Duodenal mucosa (tissue), 2 donors: ENCODE measurements at regions not wholly inside any gene's neighbourhood (a gene's known extent, or its start where the extent isn't known, plus 50 kb on each side); places are given as distances from the start of the nearest gene placed in this dataset.

Experiments used
- H3K27ac ChIP-seq: one replicate; pipeline ENCODE4 v1.7.0; 2013; ENCODE audit warnings: low read depth, low read length
- H3K27me3 ChIP-seq, 2 donors: one replicate each; pipeline ENCODE4 v1.7.0; 2013; ENCODE audit warnings: low read length in 2 of 2, control low read depth in 1 of 2; ENCODE audit not compliant: insufficient read depth in 2 of 2, control insufficient read depth in 1 of 2
- H3K36me3 ChIP-seq, 2 donors: one replicate each; pipeline ENCODE4 v1.7.0; 2013; ENCODE audit warnings: low read length in 2 of 2, control low read depth in 1 of 2; ENCODE audit not compliant: insufficient read depth in 2 of 2, control insufficient read depth in 1 of 2
- H3K4me1 ChIP-seq, 2 donors: one replicate each; pipeline ENCODE4 v1.7.0; 2013; ENCODE audit warnings: low read length in 2 of 2, control low read depth in 1 of 2; ENCODE audit not compliant: insufficient read depth in 2 of 2, control insufficient read depth in 1 of 2
- H3K4me3 ChIP-seq, 2 donors: one replicate each; pipeline ENCODE4 v1.7.0; 2013; ENCODE audit warnings: low read length in 2 of 2, low read depth in 1 of 2
- H3K9ac ChIP-seq, 2 donors: one replicate each; pipeline ENCODE4 v1.7.0; 2013; ENCODE audit warnings: low read length in 2 of 2, low read depth in 1 of 2
- H3K9me3 ChIP-seq, 2 donors: one replicate each; pipeline ENCODE4 v1.7.0; 2013; ENCODE audit warnings: low read length in 2 of 2, control low read depth in 1 of 2; ENCODE audit not compliant: control insufficient read depth in 1 of 2

DNA sequence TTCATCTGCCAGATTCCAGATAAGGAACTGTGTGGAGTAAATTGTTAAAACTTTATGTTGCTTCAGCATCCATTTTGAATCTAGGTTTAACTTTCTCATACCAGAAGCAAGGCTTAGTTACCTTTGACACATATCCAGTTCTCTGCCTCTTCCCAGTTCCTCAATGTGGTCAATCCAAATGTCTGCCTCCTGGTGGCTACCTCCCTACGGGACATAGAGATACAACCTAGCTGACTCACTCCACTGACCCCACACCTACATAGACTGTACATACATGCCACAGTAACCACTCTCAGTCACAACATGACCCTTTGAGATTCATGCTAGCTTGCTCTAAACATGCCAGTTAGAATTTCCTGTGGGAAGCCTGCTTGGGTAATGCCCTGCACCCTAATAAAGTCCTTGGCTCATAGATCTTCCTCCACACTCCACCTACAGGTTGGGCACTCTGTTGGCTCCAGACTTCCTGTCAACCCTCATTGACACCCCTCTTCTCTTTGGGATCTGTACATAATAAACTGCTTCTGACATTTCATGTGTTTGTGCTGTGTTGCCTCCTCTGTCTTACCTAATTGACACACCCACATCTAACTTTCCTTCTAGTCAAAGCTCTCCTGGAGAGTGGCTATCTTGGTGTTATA, 278.1 kb downstream of the HTR7 start:
- Histone ChIP-seq H3K4me1 (no peaks in the 10 kb centered on the region), H3K27me3 (no peaks in the 10 kb centered on the region), H3K4me3 (no peak overlapping the region), H3K36me3 (no peaks in the 10 kb centered on the region), H3K27ac (no peak overlapping the region), H3K9ac (no peak overlapping the region), H3K9me3 (no peaks in the 10 kb centered on the region)

GRCh38 chr10:90583416-90583815, 274.4 kb downstream of the HTR7 start:
- Histone ChIP-seq H3K36me3 (no peaks in the 10 kb centered on the region), H3K27ac (no peak overlapping the region), H3K9me3 (no peaks in the 10 kb centered on the region), H3K4me1 (no peaks in the 10 kb centered on the region), H3K27me3 (no peaks in the 10 kb centered on the region), H3K9ac (no peak overlapping the region), H3K4me3 (no peak overlapping the region)

- Histone ChIP-seq H3K9ac (no peak overlapping the region), H3K4me1 (no peaks in the 10 kb centered on the region), H3K36me3 (no peaks in the 10 kb centered on the region), H3K4me3 (no peak overlapping the region), H3K9me3 (no peaks in the 10 kb centered on the region), H3K27ac (no peak overlapping the region), H3K27me3 (no peaks in the 10 kb centered on the region)
Observed at GRCh38 chr10:90587081-90587491, 270.8 kb downstream of the HTR7 start.

DNA sequence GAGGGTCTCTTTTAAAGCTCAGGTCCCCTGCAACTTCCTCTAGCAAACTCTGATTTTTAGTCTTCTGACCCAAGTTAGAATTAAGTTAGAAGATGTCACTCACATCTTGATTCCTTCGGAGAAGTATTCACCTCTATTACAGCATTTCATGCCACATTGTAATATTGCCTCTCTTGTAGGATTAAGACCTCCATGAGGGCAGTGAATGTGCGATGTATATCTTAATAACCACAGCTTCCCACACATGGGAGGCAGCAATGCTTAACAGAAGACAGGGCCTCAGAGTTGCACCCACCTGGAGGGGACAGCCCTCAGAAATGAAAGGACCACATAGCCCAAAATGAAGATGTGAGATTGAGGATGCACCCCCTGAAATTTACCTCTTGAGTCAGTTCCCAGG, 270.3 kb downstream of the HTR7 start:
- no peaks in the 10 kb centered on the region for H3K4me1 ChIP-seq
- no peaks in the 10 kb centered on the region for H3K36me3 ChIP-seq
- H3K9ac ChIP-seq, result no peak overlapping the region
- no peaks in the 10 kb centered on the region for H3K9me3 ChIP-seq
- H3K4me3 ChIP-seq, result no peak overlapping the region
- no peak overlapping the region for H3K27ac ChIP-seq
- H3K27me3 ChIP-seq, result no peaks in the 10 kb centered on the region

DNA sequence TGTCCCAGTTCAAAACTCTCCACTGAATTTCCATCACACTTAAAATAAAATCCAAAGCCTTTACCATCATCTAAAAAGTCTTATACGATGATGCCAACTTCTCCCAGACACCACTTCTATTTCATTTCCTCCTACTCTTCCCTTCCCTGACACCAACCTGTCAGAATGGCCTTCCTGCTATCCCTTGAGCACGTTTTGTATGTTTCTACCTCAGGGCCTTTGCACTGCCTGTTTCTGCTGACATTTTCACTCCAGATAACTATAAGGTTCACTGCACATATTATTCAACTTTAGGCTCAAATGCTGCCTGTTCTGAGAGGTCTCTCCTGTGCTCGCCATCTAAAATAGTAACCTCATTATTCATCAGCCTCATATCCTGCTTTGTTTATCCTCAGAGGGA, 269.6 kb downstream of the HTR7 start:
- no peaks in the 10 kb centered on the region for H3K27me3 ChIP-seq
- no peak overlapping the region for H3K4me3 ChIP-seq
- H3K9ac ChIP-seq, result no peak overlapping the region
- H3K4me1 ChIP-seq, result no peaks in the 10 kb centered on the region
- H3K36me3 ChIP-seq, result no peaks in the 10 kb centered on the region
- H3K27ac ChIP-seq, result no peak overlapping the region
- no peaks in the 10 kb centered on the region for H3K9me3 ChIP-seq

GRCh38 chr10:90589825-90590224, 268.0 kb downstream of the HTR7 start:
- H3K36me3 ChIP-seq, result no peaks in the 10 kb centered on the region
- no peak overlapping the region for H3K27ac ChIP-seq
- H3K4me1 ChIP-seq, result no peaks in the 10 kb centered on the region
- H3K4me3 ChIP-seq, result no peak overlapping the region
- H3K9ac ChIP-seq, result no peak overlapping the region
- no peaks in the 10 kb centered on the region for H3K27me3 ChIP-seq
- no peaks in the 10 kb centered on the region for H3K9me3 ChIP-seq

DNA sequence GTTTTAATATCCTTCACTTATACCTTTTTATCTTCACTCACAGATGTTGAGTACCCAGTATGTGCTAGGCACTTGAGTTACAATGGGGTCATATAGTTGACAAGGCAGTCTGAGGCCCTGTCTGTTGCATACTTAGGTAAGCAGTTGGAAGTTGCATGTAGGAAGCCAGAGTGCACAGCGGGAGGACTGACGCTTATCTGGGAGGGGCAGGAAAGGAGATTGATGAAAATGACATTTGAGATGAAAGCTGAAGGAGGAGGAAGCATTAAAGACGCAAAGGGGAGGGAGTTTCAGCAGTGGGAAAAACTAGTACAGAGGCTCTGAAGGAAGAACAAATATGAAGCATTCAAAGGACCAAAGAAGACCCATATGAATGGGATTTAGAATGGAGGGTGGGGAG, 266.2 kb downstream of the HTR7 start:
- H3K27me3 ChIP-seq, result no peaks in the 10 kb centered on the region
- H3K4me1 ChIP-seq, result no peaks in the 10 kb centered on the region
- no peaks in the 10 kb centered on the region for H3K36me3 ChIP-seq
- H3K9ac ChIP-seq, result no peak overlapping the region
- no peak overlapping the region for H3K4me3 ChIP-seq
- no peaks in the 10 kb centered on the region for H3K9me3 ChIP-seq
- H3K27ac ChIP-seq, result no peak overlapping the region

DNA sequence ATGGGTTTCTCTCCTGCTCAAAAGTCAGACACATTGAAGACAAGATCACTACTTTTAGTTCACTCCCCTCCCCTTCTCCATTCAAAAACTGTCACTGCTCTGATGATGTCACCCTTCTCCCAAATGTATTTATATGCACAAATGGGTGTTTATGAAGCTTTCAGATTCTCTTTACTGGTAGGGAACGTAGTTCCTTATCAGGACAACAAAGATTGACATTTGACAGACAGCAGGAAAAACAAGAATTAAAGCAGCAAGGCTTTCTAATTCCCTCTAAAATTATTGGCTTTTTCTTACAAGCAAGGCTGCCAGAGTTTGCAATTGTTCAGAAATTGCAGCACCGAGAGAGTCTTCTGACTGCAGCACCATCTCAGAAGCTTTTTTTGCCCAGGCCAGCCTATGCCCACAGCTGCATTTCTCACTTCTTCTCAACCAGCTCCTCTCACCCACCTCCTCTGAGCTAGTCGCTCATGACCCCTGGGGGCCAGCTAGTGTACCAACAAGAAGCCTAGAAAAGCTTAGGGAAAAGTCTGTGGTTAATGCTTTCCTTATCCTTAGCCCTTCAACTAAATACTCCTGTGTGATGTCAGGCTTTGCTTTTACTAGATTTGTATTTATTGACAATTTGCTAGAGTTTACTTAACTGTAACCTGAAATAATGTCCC, 265.1 kb downstream of the HTR7 start:
- Histone ChIP-seq H3K27ac (no peak overlapping the region), H3K4me1 (no peaks in the 10 kb centered on the region), H3K4me3 (no peak overlapping the region), H3K27me3 (no peaks in the 10 kb centered on the region), H3K9me3 (no peaks in the 10 kb centered on the region), H3K9ac (no peak overlapping the region), H3K36me3 (no peaks in the 10 kb centered on the region)

DNA sequence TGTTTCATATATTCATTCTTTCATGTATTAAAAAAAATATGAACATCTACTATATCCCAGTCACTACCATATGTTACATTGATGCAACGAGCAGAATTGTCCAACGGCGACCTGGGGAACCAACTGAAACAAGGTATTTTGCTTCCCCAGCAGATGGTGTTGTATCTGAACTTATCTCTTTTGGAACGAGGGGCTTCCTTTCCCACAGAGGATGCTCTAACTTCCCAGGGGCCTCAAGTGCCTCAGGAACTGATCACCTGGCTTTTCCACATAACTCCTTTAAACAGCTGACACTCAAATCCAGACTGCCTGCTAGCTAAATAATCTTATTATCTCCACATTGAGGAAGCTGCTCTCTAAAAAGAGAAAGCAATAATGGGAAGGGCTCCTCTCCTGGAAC, 259.3 kb downstream of the HTR7 start:
- H3K9ac ChIP-seq, result no peak overlapping the region
- H3K9me3 ChIP-seq, result no peaks in the 10 kb centered on the region
- no peak overlapping the region for H3K27ac ChIP-seq
- peaks cover 0 to 3% of the 10 kb centered on the region in 2 donors for H3K4me1 ChIP-seq
- no peak overlapping the region for H3K4me3 ChIP-seq
- no peaks in the 10 kb centered on the region for H3K27me3 ChIP-seq
- no peaks in the 10 kb centered on the region for H3K36me3 ChIP-seq

DNA sequence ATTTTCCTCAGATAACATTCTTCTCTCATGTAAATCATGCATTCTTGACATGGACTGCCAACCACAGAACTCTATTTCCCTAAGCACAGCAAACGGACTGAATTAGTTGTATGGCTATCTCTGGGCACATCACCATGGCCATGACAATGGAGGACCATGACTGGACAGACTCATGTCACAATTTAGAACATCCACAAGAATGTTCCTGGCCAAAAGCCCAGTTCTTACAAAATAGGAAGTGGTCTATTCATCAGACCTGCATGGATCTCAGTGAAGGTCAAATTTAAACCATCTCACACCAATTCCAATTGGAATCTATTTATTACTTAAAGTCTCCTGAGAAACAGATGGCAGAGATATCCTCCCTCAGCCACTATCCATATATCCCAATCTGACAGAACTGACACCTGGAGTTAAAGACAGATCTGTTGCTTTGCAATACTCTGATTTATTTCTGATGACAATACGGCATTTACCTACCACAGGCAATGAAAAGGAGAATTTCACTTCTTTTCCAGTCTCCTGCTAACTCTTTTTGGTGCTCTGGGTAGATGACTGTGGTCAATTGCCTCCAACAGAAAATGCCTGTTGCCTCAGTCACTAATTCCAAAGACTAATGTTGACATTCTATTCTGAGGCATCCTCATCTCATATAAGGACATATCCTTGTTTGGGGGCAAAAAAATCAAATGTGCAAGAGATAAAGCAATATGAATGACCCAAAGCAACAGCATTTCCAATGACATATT, 254.8 kb downstream of the HTR7 start:
- no peaks in the 10 kb centered on the region for H3K9me3 ChIP-seq
- no peaks in the 10 kb centered on the region for H3K36me3 ChIP-seq

More for the DNA sequence above, 254.8 kb downstream of the HTR7 start:
- Histone ChIP-seq H3K4me1 (peaks cover 0 to 3% of the 10 kb centered on the region in 2 donors), H3K27me3 (no peaks in the 10 kb centered on the region), H3K27ac (no peak overlapping the region), H3K9ac (no peak overlapping the region), H3K4me3 (no peak overlapping the region)
